ENCODE measurements at regions not wholly inside any gene's neighbourhood (a gene's known extent, or its start where the extent isn't known, plus 50 kb on each side); places are given as distances from the start of the nearest gene placed in this dataset.

GRCh38 chr2:41119489-41119888 is 667.6 kb upstream of the SLC8A1 start:
- Histone ChIP-seq H3K36me3 (no peaks in the 10 kb centered on the region), H3K4me1 (peaks cover 0 to 4% (median 0%) of the 10 kb centered on the region in 3 donors), H3K4me3 (no peak overlapping the region), H3K9me3 (no peaks in the 10 kb centered on the region), H3K27me3 (no peaks in the 10 kb centered on the region), H3K27ac (no peak overlapping the region)
- no peak for ATAC-seq
- 80 to 98% methylated on average over 1 to 4 of the region's 4 CpGs for WGBS, 2 donors (ENCODE audit: low coverage in 1 of 2)
- no peak for TF ChIP-seq EP300 (IDR thresholded peaks at IDR 0.05)
- TF ChIP-seq CTCF (IDR thresholded peaks at IDR 0.05) = no peak
- no peak for TF ChIP-seq POLR2A (IDR thresholded peaks at IDR 0.05)
- TF ChIP-seq POLR2AphosphoS5 (IDR thresholded peaks at IDR 0.05) = no peak

DNA sequence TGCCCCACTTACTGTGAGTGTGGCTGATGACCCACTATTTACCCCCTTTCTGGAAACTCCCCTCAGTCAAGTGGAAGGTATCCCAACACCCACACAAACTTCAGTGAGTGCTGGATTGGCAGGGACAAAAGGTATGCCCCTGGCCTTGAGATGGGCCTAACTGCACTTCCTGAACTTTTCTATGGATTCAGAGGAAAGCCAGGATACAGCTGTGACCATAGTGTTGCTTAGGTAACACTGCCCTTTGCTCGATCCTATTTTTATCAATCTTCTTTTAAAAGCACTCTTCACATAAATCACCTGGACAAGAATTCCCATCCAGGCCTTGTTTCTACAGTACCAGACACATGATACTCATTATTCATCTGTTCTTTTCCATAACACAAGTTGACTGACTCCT is 671.5 kb upstream of the SLC8A1 start:
- 25% methylated on average over 1 of the region's 1 CpG; no CpG with 5 or more reads in 1 of the 2 donors for WGBS, 2 donors (ENCODE audit: low coverage in 1 of 2)
- ATAC-seq = no peak
- Histone ChIP-seq H3K4me3 (no peak overlapping the region), H3K9me3 (no peaks in the 10 kb centered on the region), H3K36me3 (no peaks in the 10 kb centered on the region), H3K27ac (peak overlapping the region in 3 of 4 donors; percentile 8 to 36 (median 28)), H3K4me1 (peaks cover 0 to 4% (median 0%) of the 10 kb centered on the region in 3 donors), H3K27me3 (no peaks in the 10 kb centered on the region)
- TF ChIP-seq EP300 (IDR thresholded peaks at IDR 0.05) = no peak

GRCh38 chr2:41127351-41127750 is 675.5 kb upstream of the SLC8A1 start:
- 67 to 83% methylated on average over 2 to 3 of the region's 3 CpGs for WGBS, 2 donors (ENCODE audit: low coverage in 1 of 2)
- no peak for TF ChIP-seq POLR2AphosphoS5 (IDR thresholded peaks at IDR 0.05)
- no peak for TF ChIP-seq EP300 (IDR thresholded peaks at IDR 0.05)
- no peak for TF ChIP-seq POLR2A (IDR thresholded peaks at IDR 0.05)
- no peak for TF ChIP-seq CTCF (IDR thresholded peaks at IDR 0.05)
- no peaks in the 10 kb centered on the region for H3K27me3 ChIP-seq
- H3K27ac ChIP-seq = no peak overlapping the region
- H3K36me3 ChIP-seq = no peaks in the 10 kb centered on the region
- H3K9me3 ChIP-seq = no peaks in the 10 kb centered on the region
- peaks cover 0 to 10% (median 6%) of the 10 kb centered on the region in 3 donors for H3K4me1 ChIP-seq
- no peak for ATAC-seq
- no peak overlapping the region for H3K4me3 ChIP-seq

DNA sequence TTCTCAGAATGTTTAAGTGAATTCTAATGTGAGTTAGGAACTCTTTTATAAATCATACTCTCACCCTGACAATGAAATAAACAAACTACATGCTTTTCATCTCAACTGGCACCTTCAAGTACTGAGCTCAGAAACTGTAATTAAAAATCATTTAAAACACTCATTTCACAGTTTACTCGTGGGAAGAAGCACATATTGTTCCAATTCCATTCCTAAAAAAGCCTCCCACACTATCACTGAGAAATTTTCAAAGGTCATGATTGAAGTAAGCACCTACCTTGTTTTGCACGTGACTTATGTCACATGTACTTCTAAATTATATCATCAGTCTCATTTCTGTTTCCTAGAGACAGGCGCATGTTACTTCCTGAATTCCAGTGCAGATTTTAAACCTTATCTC is 678.1 kb upstream of the SLC8A1 start:
- peaks cover 0 to 10% (median 2%) of the 10 kb centered on the region in 3 donors for H3K4me1 ChIP-seq
- H3K9me3 ChIP-seq = no peaks in the 10 kb centered on the region
- TF ChIP-seq CTCF (IDR thresholded peaks at IDR 0.05) = no peak
- TF ChIP-seq EP300 (IDR thresholded peaks at IDR 0.05) = no peak
- no peak for TF ChIP-seq POLR2A (IDR thresholded peaks at IDR 0.05)
- no peak for TF ChIP-seq POLR2AphosphoS5 (IDR thresholded peaks at IDR 0.05)
- WGBS, 2 donors (ENCODE audit: low coverage in 1 of 2) = 21 to 24% methylated on average over 3 of the region's 3 CpGs
- H3K4me3 ChIP-seq = no peak overlapping the region
- peak; percentile 67 for ATAC-seq
- H3K27me3 ChIP-seq = no peaks in the 10 kb centered on the region
- peak overlapping the region; percentile 20 to 85 (median 39) for H3K27ac ChIP-seq
- H3K36me3 ChIP-seq = no peaks in the 10 kb centered on the region

DNA sequence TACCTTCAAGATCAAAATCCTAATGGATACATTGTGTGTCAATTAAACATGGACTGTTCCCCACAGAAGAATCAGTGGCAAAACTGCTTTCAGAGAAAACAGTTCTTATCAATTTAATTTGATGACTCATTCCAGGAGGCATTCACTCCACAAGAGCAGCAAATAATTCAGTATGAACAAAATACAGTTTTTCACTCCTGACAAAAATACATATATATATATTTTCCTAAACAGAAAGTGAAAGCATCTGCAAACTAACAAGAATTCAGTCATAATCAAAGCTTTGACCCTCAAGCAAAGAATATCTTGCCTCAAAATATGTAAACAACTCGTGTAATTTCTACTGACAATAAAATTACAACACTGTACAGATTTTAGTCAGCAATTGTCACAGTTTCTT is 685.1 kb upstream of the SLC8A1 start:
- H3K36me3 ChIP-seq = no peaks in the 10 kb centered on the region
- no peak overlapping the region for H3K4me3 ChIP-seq
- no peaks in the 10 kb centered on the region for H3K4me1 ChIP-seq
- no peak for TF ChIP-seq POLR2A (IDR thresholded peaks at IDR 0.05)
- no peak for TF ChIP-seq POLR2AphosphoS5 (IDR thresholded peaks at IDR 0.05)
- TF ChIP-seq CTCF (IDR thresholded peaks at IDR 0.05) = no peak
- no peak for TF ChIP-seq EP300 (IDR thresholded peaks at IDR 0.05)
- no peaks in the 10 kb centered on the region for H3K27me3 ChIP-seq
- no peaks in the 10 kb centered on the region for H3K9me3 ChIP-seq
- 6 to 18% methylated on average over 1 of the region's 1 CpG for WGBS, 2 donors (ENCODE audit: low coverage in 1 of 2)
- H3K27ac ChIP-seq = no peak overlapping the region
- ATAC-seq = no peak
